ENCODE measurements at regions not wholly inside any gene's neighbourhood (a gene's known extent, or its start where the extent isn't known, plus 50 kb on each side); places are given as distances from the start of the nearest gene placed in this dataset.
A peak's percentile ranks its signal among the peaks of the same experiment; 100 is the strongest.
"Not testable (repeated sequence)": the region's sequence is repeated elsewhere in the genome, so short reads cannot be mapped to it uniquely, and the experiment has no call there.

- DNase-seq = not testable (repeated sequence)
Observed at GRCh38 chr16:87124405-87124804, 192.8 kb downstream of the C16orf95 start.

- no peak for DNase-seq
Observed at GRCh38 chr16:87125206-87126155, 191.7 kb downstream of the C16orf95 start.

GRCh38 chr16:87126403-87127025 lies 190.7 kb downstream of the C16orf95 start:
- no peak for DNase-seq

- DNase-seq = no peak
Observed at GRCh38 chr16:87127061-87127765, 190.0 kb downstream of the C16orf95 start.

- no peak for DNase-seq
Observed at GRCh38 chr16:87127766-87128147, 189.4 kb downstream of the C16orf95 start.

GRCh38 chr16:87129771-87130170 lies 187.4 kb downstream of the C16orf95 start:
- DNase-seq = no peak

- DNase-seq = peak; percentile 7
Observed at GRCh38 chr16:87131061-87131995, 185.9 kb downstream of the C16orf95 start.

GRCh38 chr16:87131996-87132345 lies 185.2 kb downstream of the C16orf95 start:
- no peak for DNase-seq

- DNase-seq = no peak
Observed at GRCh38 chr16:87132361-87133014, 184.7 kb downstream of the C16orf95 start.

- no peak for DNase-seq
Observed at GRCh38 chr16:87133112-87133850, 183.9 kb downstream of the C16orf95 start.

GRCh38 chr16:87133966-87134627 lies 183.1 kb downstream of the C16orf95 start:
- DNase-seq = no peak

GRCh38 chr16:87134628-87134995 lies 182.6 kb downstream of the C16orf95 start:
- DNase-seq = no peak

GRCh38 chr16:87135246-87136030 lies 181.8 kb downstream of the C16orf95 start:
- DNase-seq = no peak

GRCh38 chr16:87138316-87138715 lies 178.9 kb downstream of the C16orf95 start:
- no peak for DNase-seq

- no peak for DNase-seq
Observed at GRCh38 chr16:87138738-87139267, 178.4 kb downstream of the C16orf95 start.

GRCh38 chr16:87140211-87141200 lies 176.7 kb downstream of the C16orf95 start:
- no peak for DNase-seq

GRCh38 chr16:87141402-87141801 lies 175.8 kb downstream of the C16orf95 start:
- no peak for DNase-seq

- no peak for DNase-seq
Observed at GRCh38 chr16:87143661-87144121, 173.5 kb downstream of the C16orf95 start.

Measured in DMS53 (cell line).